ENCODE measurements at regions not wholly inside any gene's neighbourhood (a gene's known extent, or its start where the extent isn't known, plus 50 kb on each side); places are given as distances from the start of the nearest gene placed in this dataset.

DNA sequence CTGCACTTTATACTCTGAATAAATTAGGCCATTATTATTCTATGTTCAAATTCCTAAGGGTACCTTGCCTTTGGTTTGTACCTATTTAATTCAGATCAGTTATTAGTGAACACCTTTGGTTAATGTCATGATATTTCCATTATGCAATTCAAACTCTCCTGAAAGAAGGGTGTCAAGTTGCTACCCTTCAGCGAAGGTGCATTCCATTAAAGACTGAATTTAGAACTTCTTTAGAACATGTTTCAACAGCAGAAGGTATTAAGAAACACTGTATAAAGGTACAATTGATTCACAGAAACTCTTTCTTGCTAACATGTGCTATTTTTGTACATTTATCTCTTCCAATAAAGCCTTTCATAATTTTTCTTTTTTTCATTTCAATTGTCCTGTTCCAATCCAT, 1545.4 kb upstream of the PCDH10 start:
- TF ChIP-seq ZNF274 (IDR thresholded peaks at IDR 0.05; ENCODE audit: low read depth, low read length) (no peak), YY1 (IDR thresholded peaks at IDR 0.05; ENCODE audit: insufficient read depth, insufficient read length) (no peak)
